Ammon's horn (tissue), 1 donor: ENCODE measurements at regions not wholly inside any gene's neighbourhood (a gene's known extent, or its start where the extent isn't known, plus 50 kb on each side); places are given as distances from the start of the nearest gene placed in this dataset.

Source experiments
- DNase-seq: peaks from one replicate; pipeline ENCODE4 v3.0.0-alpha.2; 2016; ENCODE audit warnings: low spot score

- no peak for DNase-seq
Measured at GRCh38 chr1:222290866-222291265, 257.0 kb downstream of the HHIPL2 start.

GRCh38 chr1:222288053-222288452 lies 259.9 kb downstream of the HHIPL2 start:
- DNase-seq, result no peak

GRCh38 chr1:222286011-222286410 lies 261.9 kb downstream of the HHIPL2 start:
- no peak for DNase-seq

DNA sequence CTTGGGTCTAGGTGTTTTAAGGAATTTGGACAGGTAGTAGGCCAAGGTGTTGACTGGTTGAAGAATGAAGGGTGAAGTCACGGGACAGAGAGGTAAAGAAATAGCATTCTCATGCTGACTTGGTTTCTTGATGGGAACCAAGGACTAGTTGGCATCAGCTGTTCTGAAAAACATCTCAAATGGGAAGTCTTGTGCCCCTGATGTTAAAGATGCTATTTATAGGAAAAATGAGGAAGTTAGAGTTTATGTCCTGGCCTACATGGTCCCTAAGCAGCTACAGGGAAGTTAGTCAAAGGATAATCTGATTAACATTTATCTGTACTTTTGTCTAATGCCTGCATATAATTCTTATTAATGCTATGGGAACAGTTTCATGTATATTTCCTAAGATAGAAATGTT lies 262.4 kb downstream of the HHIPL2 start:
- DNase-seq, result no peak

- DNase-seq, result no peak
Measured at GRCh38 chr1:222284466-222284865, 263.4 kb downstream of the HHIPL2 start.

DNA sequence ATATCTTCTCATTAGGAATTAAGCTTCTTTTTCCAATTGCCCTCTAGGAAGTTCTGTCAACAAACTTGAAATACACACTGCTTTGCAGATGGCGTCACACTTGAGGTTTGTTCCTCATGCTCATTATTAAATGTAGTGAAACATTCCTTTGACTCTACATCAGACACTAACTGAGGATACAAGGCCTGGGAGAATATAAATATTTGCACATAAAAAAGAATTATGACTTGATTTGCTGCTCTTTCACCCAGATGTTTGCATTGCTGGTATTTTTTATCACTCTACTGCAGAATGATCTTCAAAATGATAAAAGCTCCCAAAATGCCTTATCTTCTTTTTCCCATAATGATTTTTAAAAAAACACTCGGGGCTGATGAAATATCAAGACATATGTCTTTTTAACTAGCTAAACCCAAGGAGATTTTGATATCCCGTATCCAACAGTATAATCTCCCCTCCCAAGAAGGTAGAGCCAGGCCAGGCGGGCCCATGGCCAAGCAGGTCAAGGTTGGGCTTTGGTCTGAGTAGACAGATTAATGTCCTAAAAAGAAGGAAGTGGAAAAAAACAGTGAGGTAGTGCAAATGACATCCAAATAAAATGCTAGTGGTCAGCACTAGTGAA lies 264.6 kb downstream of the HHIPL2 start:
- DNase-seq, result no peak

DNA sequence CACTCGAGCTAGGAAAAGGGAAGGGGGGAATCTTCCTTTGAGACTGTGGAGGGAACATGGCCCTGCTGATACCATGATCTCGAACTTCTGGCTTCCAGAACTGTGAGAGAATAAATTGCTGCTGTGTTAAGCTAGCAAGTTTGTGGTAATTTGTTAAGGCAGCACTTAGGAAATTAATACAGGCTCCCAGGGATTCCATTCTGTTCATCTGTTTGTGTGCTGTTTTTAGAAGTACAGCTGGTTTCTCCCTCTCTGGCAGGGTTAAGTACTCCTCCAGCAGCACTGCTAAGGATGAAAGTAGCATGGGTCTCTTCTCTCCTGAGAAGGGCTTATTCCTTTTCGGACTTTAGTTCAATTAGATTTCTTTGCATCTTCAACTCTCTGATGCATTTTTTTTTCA lies 268.3 kb downstream of the HHIPL2 start:
- no peak for DNase-seq

DNA sequence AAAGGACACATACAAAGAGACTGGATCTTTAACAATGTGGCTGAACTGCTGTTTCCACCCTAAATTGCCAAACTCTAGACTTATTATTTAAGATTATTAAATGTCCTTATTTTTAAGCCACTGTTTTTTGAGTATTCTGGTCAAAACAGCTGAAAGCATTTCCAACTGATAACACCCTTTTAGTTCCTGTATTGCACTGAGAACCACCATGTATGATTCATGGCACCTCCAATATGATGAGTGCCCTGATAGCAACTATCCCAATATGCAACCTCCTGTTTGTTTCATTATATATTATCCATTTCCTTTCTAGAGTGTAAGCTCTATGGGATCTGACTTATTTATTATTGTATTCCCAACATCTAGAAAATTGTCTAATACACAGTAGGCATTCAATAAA lies 269.4 kb downstream of the HHIPL2 start:
- DNase-seq, result no peak

- peak; percentile 58 for DNase-seq
Measured at GRCh38 chr1:222275729-222276465, 272.0 kb downstream of the HHIPL2 start.

- no peak for DNase-seq
Measured at GRCh38 chr1:222275001-222275728, 272.7 kb downstream of the HHIPL2 start.

GRCh38 chr1:222266223-222267196 lies 281.4 kb downstream of the HHIPL2 start:
- DNase-seq, result no peak

- no peak for DNase-seq
Measured at GRCh38 chr1:222263791-222264190, 284.1 kb downstream of the HHIPL2 start.

- no peak for DNase-seq
Measured at GRCh38 chr1:222257027-222257426, 290.9 kb downstream of the HHIPL2 start.

DNA sequence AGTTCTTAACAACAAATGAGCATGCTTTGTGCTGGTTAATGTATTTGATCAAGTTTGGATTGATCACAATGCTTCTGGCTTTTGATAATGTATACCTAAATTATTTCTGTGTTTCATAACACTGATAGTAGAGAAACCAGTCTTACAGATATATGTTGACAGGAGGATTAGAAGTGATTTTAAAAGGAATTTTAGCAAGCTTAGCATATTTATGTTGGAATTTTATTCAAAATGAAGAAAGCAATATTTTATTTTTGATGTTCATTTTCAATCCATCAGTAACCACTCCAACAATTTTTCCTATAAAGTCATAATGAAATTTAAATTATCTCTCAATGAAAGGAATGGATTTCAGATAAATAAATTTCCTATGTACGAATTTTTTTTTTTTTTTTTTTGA lies 291.8 kb downstream of the HHIPL2 start:
- no peak for DNase-seq

DNA sequence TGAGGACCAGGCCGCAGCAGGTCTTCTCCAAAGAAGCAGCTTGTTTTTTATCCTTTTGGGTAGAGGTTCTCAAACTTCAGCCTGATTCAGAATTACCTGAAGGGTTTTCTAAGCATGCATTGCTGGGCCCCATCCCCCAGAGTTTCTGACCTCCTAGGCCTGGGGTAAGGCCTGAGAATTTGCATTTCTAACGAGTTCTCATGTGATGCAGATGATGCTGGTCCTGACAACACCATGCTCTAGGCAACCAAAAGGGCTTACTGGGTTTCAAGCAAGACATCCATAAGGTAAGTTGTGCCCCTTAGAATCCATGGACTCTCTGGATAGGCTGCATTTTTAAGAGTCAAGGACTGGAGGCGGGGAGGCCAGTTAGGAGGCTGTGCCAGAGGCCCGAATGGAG lies 295.1 kb downstream of the HHIPL2 start:
- DNase-seq, result no peak

- DNase-seq, result no peak
Measured at GRCh38 chr1:222251847-222252246, 296.1 kb downstream of the HHIPL2 start.

DNA sequence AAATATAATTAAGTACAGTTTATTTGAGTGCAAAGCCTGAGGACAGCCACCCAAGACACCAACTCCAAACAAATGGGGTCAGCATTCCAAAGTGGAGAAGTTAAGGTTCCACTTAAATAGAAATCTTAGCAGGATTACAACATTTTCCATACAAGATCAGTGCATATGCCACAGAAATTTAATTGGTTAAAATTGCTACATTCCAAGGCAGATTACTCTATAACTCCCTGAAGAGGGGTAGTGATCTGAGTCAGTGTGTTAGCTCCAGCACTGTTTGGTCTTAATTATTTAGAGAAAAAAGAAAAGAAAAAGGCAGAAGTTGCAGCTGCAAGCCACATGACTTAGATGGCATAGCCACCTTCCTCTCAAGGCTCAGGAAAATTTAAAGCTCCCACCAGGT lies 297.5 kb downstream of the HHIPL2 start:
- DNase-seq, result no peak

DNA sequence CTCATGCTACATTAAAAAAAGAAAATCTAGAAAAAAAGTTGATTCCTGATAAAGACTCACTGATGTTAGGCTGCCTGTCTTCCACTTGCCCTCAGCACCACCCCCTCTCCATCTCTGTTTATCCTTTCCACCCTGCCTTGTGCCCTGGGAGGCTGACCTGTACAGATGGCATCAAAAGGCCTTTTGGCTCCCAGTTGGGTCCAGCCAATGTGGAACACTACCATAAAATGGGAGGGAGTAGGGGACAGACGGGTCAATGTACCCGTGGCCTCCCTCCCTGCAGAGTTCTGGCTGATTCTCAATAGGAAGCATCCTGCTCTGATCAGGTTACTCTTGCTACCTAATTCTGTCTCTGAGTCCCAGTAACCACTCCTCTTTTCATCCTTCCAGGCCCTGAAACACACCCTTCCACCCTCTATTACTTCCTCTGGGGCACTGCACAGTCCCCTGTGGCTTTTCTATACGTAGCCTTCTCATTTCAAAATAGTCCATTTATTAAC lies 300.0 kb downstream of the HHIPL2 start:
- DNase-seq, result no peak

DNA sequence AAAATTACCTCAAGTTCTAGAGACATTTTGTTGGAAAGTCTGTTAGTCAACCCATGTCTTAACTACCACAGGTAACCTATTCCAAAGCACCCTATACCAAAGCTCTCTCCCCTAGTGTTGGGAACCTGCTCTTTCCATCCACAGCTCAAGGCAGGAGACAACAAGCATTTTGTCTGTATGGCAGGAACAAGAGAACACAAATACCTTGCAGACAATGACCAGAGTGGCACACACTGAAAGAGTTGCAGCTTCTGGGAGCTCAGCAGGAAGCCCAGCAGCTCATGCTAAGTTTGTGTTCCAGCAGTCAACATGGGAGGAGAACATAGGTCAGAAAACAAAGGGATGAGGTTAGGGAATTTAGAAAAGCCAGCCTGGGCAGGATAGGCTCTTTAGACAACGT lies 300.8 kb downstream of the HHIPL2 start:
- DNase-seq, result no peak

GRCh38 chr1:222243902-222244301 lies 304.0 kb downstream of the HHIPL2 start:
- DNase-seq, result no peak

DNA sequence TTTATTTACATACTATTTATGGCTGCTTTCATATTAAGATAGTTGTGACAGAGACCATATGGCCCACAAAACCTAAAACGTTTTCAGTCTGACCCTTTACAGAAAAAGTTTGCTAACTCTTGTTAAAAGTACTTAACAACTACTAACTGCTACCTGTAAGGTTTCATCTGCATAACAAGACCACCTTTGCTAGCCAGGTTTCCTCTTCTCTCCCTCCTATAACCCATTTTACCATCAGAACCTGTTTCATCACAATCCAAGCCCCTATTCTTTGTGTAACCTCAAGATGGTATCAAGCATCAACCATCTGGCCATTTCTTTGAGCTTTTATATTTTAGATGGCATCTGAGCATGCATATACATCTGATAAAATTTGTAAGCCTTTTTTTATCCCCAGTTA lies 305.4 kb downstream of the HHIPL2 start:
- DNase-seq, result no peak

- DNase-seq, result no peak
Measured at GRCh38 chr1:222241410-222241809, 306.5 kb downstream of the HHIPL2 start.
